Esophagus squamous epithelium (tissue), 4 donors: ENCODE measurements at regions not wholly inside any gene's neighbourhood (a gene's known extent, or its start where the extent isn't known, plus 50 kb on each side); places are given as distances from the start of the nearest gene placed in this dataset.

Source experiments
- CTCF ChIP-seq, 6 experiments: fragments of 450-650 bp in 4 of 6; fragments of 200-600 bp in 2 of 6; sonication (generic) in 2 of 6; IDR thresholded peaks; one replicate each; pipeline ENCODE4 v1.5.1; 2016 to 2019; ENCODE audit warnings: antibody characterized with exemption in 6 of 6, mild to moderate bottlenecking in 4 of 6, moderate library complexity in 4 of 6
- POLR2A ChIP-seq, 4 donors: fragments of 450-650 bp; IDR thresholded peaks; one replicate each; pipeline ENCODE4 v1.6.1; 2017; ENCODE audit warnings: antibody characterized with exemption in 4 of 4, mild to moderate bottlenecking in 4 of 4, moderate library complexity in 3 of 4

- TF ChIP-seq POLR2A (IDR thresholded peaks at IDR 0.05) (no peak), CTCF (IDR thresholded peaks at IDR 0.05) (no peak)
These were observed 86.0 kb upstream of the TBC1D5 start for GRCh38 chr3:17828388-17828787.
